ENCODE measurements at regions not wholly inside any gene's neighbourhood (a gene's known extent, or its start where the extent isn't known, plus 50 kb on each side); places are given as distances from the start of the nearest gene placed in this dataset.

DNA sequence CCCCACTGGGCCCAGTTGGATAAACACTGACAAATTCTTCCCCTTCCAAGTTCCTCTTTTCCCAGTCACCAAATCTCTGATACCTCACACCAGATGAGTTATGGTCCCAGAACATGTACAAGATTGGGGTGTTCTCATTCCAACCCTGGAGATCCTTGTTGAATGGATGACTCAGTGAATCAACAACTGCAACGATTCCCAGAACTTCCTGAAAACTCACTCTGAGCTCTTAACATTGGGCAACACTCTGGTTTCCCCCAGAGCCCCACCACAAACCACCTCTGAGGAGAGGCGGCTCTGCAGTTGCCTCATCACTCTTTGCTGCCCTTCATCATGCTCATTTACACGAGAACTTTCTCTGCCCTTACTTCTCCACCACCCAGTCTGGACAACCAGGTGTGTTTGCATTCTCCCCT lies 115.2 kb downstream of the MRPL14 start:
- DNase-seq (ENCODE audit: low spot score) = no peak

DNA sequence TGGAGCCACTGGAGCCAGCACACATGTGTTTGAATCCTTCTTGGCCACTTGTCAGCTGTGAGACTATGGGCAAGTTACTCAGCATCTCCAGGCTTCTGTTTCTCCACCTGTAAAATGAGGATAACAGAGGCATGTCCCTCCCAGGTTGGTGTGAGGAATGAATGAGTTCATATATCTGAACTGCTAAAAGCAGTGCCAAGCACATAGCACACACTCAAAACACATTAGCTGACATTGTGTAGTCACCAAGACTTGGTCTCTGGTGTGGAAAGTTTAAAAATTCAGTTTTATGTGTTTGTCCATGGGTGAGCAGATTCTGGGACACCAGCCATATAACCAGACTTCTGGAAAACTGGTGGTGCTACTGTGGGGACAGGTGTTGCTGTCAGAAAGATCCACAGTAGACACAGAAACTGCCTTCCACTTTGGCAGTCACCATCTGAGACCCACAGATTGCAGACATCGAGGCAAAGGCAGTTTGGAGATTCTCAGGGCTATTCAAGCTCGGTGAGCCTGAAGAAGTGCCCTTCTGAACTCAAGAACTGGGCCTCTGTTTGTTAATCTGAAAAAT lies 115.8 kb downstream of the MRPL14 start:
- no peak for DNase-seq (ENCODE audit: low spot score)

DNA sequence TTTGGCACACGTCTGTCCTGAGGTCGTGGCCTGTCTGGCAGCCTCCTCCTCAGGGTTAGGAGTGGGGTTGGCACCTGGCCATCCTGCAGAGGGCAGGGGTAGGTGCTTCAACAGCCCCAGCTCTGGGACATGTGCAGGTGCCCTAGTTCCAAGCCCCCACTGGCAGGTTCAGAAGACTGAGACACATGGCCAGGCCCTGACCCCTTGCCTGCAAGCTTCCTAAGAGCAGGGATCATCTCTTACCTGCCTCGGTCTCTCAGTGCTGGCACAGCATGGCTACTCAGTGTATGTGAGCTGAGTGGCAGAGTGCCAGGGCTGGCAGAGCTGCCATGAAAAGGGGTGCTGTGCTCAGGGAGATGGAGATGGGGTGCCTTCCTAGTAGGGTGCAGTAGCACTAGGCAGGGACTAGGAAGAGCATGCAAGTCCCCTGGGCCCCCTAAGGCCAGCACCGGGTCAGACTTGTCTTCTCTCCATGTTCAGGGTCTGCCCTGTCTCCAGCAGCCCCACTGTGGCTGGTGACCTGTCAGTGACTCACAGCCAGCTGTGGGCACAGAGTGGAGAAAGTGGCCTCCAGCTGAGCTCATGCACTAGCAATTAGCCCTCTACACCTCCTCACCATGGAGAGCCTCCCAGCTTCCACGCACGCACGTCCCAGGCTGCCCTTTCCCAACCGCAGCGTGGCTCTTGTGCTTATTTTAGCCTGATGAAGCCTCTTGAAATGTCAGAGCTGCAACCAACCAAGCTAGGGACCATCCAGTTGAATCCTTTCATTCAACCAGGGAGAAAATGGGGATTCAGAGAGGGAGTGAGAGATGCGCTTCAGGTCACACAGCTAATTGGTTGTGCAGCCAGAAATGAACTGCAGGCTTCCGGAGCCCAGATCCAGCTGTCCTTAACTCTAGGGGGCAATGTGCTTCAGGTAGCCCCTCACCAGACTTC lies 116.6 kb downstream of the MRPL14 start:
- no peak for DNase-seq (ENCODE audit: low spot score)

DNA sequence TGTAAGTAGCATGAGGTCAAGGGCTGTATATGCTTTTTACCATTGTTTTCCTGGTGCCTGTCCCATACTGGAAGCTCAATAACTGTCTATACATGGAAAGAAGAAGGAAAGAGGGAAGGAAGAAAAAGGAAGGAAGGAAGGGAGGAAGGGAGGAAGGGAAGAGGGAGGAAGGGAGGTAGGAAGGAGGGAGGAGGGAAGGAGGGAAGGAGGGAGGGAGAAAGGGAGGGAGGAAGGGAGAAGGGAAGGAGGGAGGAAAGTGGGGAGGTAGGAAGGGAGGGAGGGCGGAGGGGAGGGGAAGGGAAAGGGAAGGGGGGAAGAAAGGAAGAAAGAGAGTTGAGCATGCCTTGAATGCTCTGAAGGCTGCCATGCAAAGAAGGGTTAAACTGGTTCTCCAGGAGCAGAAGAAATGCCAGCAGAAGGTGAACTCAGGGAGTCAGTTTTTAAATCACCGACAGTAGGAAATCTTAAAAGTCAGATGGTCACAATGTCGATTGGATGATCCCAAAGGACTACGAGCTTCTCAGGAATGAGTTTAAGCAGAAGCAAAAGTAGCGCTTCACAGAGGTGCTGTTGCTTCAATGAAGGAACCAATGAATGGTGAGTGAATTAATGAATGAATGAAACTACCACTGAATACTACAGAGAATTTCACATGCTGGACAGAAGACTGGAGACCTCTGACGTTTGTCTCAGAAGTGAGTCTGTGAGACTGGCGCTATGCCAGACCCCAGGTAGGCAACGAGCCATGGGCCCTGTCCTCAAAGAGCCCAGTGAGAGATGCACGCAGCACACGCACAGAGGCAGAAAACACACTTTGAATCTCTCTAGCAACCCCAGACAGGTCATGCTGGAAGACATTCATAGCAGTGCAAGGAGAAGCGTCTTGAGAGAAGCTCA lies 117.6 kb downstream of the MRPL14 start:
- no peak for DNase-seq (ENCODE audit: low spot score)

DNA sequence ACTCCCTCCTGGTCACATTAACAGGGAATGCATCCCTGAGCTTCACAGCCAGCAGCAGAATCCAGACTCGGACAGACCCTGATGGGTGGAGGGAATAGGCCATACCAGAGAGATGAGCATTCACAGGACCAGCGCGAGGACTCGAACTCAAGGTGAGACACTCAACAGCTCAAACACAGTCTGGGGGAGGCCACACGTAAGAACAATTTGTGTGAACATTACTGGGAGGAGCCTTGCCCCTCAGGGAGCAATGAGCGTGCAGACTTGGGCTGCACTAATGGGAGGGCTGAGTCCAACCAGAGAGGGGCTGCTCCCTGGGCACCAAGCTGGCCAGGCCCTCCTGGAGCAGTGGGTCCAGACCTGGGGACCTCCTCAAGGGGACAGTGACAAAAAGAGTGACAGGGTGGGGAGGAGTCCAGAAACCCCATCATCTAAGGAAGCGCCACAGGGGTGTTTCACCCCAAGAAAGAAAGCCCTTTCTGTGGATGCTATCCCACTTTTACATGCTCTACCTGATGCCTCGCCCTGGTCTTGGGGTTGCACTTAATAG lies 118.4 kb downstream of the MRPL14 start:
- DNase-seq (ENCODE audit: low spot score) = no peak

DNA sequence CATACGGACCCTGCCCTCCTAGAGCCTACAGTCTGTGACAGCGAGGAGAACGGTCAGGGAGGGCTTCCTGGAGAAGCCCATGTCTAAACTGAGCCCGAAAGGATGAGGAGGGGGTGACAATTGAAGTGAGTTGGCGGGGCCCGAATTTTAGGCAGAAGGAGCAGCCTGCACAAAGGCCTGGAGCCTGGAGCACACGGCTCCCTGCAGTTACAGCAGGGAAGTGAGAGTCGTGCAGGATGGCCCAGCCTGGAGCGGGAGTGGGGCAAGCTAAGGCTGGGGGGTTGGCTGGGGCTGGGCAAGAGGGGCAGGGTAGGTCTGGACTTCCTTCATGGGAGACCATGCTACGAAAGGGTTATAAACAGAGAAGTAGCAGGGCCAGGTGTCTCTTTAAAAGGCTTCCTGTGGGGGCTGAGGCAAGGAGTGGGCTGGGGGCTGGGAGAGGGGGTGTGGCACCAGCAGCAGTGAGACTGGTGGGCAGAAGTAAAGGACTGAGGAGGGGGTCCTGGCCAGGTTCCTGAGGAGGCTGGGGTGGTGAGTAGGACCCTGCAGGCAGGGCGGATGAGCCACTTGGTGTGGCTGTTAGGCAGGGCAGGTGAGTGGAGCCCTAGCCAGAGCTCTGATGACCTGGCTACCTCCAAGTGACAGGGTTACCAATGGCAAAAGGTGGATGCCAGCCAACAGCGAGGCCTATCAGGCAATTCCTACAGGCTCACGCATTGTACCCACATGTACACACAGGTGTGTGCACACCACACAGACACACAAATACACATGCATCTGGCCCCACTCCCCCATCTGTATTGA lies 119.2 kb downstream of the MRPL14 start:
- DNase-seq (ENCODE audit: low spot score) = no peak

DNA sequence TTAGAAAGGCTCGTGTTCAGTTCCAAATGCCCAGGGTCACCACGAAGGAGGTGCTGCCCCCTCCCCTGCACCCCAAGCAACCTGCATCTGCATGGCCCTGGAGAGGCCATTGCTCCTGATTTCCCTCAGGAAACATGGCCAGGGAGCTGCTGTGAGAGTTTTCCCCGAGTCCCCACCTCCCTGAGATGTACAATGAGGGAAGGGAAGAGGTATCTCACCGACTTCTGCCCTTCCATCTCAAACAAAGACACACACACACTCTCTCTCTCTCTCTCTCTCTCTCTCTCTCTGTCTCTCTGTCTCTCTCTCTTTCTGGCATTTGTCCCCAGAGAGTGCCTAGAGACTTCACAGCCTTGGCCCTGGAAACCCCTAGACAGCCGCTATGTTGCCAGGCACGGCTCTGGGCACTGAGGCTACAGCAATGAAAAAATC lies 120.4 kb downstream of the MRPL14 start:
- no peak for DNase-seq (ENCODE audit: low spot score)

DNA sequence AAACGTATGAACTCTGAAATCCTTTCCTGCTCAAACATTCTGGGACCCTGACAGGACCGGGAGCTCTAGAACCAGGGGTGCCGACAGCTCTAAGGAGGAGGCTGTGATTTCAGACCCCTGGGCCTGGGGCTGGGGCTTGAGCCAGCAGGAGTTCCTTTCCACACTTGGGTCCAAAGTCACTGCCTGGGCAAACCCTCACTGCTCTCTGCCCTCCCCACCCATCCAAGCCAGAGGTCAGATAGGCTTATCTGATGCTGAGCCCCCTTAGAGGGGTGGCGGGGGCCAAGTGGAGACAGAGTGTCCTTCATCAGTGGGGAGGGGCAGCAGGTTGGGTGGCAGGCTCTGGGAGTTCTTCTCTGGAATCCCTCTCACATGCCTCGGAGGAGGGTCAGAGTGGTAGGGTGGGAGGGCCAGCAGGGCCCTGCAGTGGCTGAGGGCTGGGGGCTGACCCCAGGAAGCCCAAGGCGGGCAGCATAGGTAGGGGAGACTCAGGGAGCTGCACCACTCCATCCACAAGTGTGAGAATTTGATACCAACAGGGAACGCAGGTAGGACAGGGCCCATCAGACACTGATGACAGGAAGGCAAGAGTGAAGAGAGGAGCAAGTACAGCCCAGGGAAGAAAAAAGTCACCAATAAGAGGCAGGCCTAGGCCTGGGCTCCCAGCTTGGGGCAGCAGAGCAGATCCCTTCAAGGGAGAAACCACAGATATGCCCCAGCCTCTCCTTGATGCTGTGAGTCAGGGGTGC lies 121.0 kb downstream of the MRPL14 start:
- no peak for DNase-seq (ENCODE audit: low spot score)

DNA sequence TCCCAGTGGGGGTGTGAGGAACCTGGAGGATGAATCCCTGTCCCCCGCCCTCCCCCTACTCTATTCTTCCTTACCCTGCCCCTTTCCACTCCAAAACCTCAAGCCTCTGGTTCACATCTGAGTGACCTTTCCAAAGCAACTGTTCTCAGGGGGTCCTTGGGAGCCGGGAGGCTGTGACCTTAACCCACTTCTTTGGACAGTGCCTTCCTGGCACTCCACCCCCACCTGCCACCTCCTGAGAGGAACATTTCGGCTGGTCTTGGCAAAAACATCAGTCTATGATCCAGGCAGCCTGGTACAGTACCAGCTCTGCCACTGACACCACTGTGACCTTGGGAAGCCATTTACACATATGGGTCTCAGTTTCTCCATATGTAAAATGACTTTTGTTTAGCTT lies 121.7 kb downstream of the MRPL14 start:
- DNase-seq (ENCODE audit: low spot score) = no peak

DNA sequence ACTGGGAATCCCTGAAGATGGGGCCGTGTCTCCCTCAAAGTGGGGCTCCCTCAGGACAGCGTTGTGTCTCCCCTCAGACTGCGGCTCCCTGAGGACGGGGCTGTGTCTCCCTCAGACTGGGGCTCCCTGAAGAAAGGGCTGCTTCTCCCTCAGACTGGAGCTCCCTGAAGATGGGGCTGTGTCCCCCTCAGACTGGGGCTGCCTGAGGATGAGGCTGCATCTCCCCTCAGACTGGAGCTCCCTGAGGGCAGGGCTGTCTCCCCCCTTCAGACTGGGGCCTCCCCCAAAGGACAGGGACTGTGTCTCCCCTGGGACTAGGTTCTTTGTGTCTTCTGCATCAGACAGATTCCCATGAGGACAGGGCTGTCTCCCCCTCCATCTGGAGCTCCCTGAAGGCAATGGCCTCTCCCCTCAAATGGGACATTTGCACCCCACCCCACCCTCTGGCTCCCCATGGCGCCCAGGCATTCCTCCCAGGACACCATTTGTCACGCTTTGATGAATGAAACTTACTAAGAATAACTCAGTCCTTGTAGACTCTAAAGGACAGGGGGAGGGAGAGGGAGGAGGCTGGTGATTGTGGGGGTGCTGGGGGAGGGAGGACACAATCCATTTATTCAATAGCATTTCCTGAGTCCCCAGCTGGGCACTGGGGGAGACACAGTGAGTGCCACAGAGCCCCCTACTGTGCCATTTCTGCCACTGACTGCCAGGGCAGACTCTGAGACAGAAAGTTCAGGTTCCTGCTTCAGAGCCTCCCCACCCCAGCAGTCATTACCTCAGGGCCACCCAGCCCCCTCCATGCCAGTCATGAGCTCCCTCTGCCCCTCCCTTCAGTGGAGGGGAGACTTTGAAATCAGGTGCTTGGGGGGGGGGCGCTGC lies 122.4 kb downstream of the MRPL14 start:
- no peak for DNase-seq (ENCODE audit: low spot score)

DNA sequence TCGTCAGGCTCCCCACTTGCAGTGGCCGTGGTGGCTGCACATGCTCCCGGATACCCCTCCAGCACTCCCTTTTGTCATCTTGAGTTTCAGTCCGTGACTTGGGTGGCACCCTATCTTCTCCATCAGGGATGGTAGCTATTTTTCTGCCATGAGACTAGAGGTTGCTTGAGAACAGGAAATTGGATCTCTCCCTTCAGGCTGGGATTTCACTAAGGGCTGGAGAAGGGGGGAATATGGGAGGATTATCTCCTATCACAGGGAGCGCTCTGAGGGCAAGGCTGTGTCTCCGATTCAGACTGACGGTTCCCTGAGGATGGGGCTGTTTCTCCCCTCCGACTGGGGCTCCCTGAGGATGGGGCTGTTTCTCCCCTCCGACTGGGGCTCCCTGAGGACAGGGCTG lies 123.1 kb downstream of the MRPL14 start:
- DNase-seq (ENCODE audit: low spot score) = no peak

DNA sequence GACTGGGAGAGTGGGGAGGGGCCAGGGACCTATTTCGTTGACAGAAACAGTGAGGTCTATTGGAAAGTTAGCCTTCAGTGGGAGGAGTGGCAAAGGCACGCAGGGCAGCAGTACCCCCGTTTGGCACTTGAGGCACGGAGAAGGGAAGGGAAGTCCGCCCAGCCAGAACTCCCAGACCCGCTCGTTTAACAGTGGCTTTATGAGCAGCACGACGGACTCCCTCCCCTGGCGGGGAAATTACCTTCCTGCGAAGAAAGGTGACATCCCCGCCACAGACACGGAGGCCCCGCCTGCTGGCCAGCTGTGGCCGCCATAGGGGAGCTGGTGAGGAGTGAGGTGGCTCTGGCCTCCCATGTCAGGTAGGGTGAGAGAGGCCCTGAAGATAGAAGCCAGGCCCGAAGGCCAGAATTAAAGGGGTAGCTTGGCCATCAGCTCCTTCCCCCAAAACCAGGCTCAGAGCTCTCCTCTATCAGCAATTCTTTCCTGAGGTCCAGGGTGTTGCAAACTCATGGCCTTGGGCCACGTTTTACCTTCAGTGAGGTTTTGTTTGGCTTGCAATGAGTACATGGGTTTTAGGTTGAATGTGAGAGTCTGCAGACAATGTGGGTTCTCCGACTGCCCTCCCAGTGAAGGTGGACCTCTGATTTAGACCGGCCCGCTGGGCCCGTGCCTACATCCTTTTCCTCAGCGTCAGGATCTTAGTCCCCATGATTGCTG lies 123.7 kb downstream of the MRPL14 start:
- DNase-seq (ENCODE audit: low spot score) = no peak

DNA sequence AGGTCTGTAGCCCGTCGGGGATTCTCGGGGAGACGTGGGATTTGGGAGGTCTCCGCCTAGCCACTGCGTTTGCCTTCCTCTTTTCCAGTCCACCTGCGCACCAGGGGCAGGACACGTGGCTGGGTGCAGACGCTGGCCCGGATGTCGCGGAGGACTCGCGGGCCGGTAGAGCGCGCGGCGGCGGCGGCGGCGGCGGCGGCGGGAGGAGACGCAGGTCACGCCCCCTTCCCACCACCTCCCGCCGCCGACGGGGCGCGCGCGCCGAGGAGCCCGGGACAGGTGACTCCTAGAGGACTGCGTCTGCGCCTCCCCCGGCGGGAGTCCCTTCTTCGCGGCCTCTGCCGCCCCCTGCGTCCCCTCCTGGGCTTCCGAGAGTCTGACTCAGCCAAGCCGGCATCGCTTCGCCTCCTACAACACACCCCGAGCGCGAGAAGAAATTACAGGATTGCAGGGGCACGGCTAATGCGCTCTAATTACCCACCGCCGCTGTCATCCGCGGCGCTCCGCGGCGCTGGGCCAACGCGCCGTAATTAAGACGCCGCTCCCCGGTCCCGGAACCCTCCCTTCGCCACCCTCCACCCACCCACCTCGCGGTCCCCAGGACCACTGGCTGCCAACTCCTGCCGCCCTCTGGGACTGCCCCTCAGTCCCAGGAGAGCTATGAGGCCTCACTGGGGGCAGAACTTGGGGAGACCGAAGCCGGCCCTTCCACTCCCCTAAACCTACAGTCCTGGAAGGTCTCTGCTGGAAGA lies 124.5 kb downstream of the MRPL14 start:
- DNase-seq (ENCODE audit: low spot score) = peak; percentile 36

DNA sequence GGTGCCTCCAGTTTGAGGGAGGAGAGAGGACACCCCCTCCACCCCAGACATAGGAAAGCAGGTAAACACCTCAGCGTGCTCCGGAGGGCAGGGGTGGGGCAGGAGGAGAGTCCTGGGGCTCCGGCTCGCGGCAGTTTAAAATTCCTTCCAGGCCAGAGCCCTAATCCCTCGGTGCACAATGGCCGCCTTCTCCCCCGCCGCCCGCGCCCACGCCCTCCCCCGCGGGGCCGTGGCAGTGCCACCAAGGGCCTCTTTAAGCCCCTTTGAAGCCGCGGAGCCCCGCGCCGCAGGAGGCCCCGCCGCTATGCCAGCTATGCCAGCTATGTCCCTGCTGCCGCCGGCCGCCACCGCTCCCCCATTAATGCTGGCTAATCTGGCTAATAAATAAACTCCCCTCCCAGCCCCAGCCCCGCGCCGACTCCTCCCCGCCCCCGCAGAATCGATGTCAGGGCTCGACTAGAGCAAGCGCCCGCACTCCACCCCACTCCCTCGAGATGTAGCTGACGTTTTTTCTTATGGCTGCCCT lies 125.1 kb downstream of the MRPL14 start:
- DNase-seq (ENCODE audit: low spot score) = no peak

DNA sequence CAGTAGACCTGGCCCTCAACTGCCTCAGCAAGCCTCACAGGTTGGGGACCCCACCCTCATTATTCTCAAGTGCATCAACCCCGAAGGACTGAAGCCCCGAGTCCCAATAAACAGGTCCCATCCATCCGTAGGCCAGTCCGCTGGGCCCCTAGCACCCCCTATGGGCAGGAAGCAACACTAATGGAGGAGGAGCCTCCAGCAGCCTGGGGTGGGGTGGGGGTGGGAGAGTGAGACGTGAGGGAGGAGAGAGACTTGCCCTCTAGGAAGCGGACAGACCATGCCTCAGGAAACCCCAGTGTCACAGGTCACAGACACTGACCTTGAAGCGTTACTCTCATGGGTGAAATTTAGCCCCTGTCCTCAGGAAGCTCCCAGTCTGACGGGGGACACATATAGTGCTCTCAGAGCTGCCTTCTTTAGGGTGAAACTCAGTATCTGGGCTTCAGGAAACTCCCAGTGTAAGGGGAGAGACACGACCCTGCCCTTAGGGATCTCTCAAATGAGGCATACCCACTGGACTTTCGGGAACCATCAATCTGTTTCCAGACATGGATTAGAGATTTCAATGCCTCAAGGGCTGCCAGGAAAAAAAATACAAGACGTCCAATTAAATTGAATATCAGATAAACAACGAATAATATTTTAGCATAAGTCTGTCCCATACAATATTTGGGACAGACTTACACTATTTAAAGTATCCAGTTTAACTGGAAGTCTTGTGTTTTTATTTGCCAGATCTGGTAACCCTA lies 125.8 kb downstream of the MRPL14 start:
- no peak for DNase-seq (ENCODE audit: low spot score)

DNA sequence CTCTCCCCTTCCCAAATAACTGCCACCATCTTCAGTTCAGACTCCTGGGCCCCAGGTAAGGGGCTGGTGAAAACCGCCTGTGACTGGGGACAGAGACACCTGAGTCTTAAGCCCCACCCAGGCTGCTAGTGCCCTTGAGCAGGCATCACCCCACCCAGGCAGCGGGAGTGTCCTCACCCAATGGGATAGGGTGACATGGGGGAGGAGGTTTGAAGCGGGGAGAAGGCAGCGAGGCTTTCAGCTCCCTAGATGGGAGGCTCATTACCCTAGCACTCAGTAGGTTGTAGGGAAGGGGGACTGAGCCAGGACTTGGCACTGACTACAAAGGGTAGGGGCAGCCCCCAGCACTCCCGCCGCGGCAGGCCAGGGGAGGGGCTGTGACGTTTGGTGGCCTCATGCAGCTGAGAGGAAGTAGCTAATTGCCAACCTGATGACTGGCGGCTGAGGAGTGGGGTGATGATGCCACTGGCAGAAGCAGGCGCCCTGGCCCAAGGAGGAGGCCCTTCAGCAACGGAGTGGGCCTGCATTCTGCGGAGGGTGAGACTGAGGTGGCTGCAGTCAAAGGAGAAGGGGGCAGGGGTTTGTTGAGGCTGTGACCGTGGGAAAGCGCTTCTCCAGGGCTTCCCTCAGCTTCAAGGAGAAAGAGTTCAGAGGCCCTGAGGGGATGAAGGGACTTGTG lies 126.9 kb downstream of the MRPL14 start:
- no peak for DNase-seq (ENCODE audit: low spot score)

DNA sequence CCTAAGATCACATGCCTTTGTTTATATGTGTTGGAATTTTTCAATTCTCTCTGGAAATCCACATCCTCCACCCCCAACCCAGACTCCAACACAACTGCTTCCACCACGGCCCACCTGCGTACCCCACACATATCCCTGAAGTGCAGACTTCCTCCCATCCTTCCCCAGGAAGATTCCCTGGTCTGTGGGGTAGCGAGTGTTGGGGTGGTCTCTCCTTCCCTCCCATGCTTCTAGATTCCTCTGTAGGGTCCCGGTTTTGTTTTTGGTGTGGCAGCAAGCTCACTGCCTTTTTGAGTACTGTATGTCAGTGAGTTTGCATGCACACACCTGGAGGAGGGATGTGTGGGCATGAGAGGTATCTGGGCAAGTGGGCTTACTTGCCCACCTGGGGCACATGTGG lies 127.6 kb downstream of the MRPL14 start:
- DNase-seq (ENCODE audit: low spot score) = no peak

Measured in CD4-positive, alpha-beta T cell treated with Interleukin-6 at 100 ng/mL for 8 hours (primary cell).